GM12878 (cell line): ENCODE measurements at regions not wholly inside any gene's neighbourhood (a gene's known extent, or its start where the extent isn't known, plus 50 kb on each side); places are given as distances from the start of the nearest gene placed in this dataset.

ENCODE experiments used
- ATAC-seq: fragments of 200-7000 bp; cut with Tn5 transposase; 3 replicates; pipeline ENCODE4 v1.9.1; 2020; ENCODE audit warnings: mild to moderate bottlenecking, moderate library complexity
- BruUV-seq: library from RNA; stranded (reverse); fragments of 400-500 nt; replicated peaks from 2 replicates; lab custom pipeline; 2021; lab: Mats Ljungman, UMichigan
- CTCF ChIA-PET: fragments of 300-600 bp; sonication (Branson Sonifier 250); formaldehyde crosslinking; extraction: SDS; loops from one replicate; lab custom pipeline; 2021; ENCODE audit warnings: inconsistent platforms; lab: Yijun Ruan, JAX
- POLR2A ChIA-PET: fragments of 350-600 bp; formaldehyde crosslinking; extraction: SDS; loops from one replicate; lab custom pipeline; 2021; ENCODE audit warnings: inconsistent platforms; lab: Charles Lee
- RAD21 ChIA-PET: fragments of 300-600 bp; sonication (Branson Sonifier 250); formaldehyde crosslinking; loops from one replicate; lab custom pipeline; 2023; ENCODE audit warnings: antibody characterized with exemption; ENCODE audit not compliant: unreplicated experiment; lab: Charles Lee
- SMC1A ChIA-PET: fragments of 300-600 bp; sonication (Branson Sonifier 250); formaldehyde crosslinking; loops from one replicate; lab custom pipeline; 2023; ENCODE audit not compliant: unreplicated experiment, uncharacterized antibody; lab: Charles Lee
- DNase-seq: peaks from one replicate; pipeline ENCODE4 v3.0.0-alpha.2; 2011; ENCODE audit warnings: low read depth, low spot score
- FAIRE-seq: peaks from 3 replicates; lab custom pipeline; 2011; peaks lifted over from hg19 to GRCh38; lab: Jason Lieb, UNC
- H2AFZ ChIP-seq: 2 replicates; pipeline ENCODE4 v1.6.0; 2011; ENCODE audit warnings: low read depth, low read length, control low read depth; ENCODE audit not compliant: control insufficient read depth
- H3K27ac ChIP-seq: 2 replicates; pipeline ENCODE4 v1.5.1; 2011; ENCODE audit warnings: control low read depth; ENCODE audit not compliant: control insufficient read depth, insufficient read depth
- H3K27me3 ChIP-seq, 2 experiments: replicated peaks in 1 of 2; 2 replicates each; pipeline versions ENCODE4 v1.6.0 to v1.6.1; 2011; ENCODE audit warnings: low read length in 1 of 2; ENCODE audit not compliant: control insufficient read depth in 2 of 2, insufficient read depth in 2 of 2
- H3K36me3 ChIP-seq, 2 experiments: 2 replicates each; pipeline ENCODE4 v1.5.1; 2011; ENCODE audit warnings: low read length in 1 of 2; ENCODE audit not compliant: control insufficient read depth in 2 of 2, insufficient read depth in 2 of 2
- H3K4me1 ChIP-seq: 2 replicates; pipeline ENCODE4 v1.6.1; 2011; ENCODE audit warnings: mild to moderate bottlenecking, low read length, moderate library complexity, mixed read lengths; ENCODE audit not compliant: control insufficient read depth, insufficient read depth
- H3K4me2 ChIP-seq: 2 replicates; pipeline ENCODE4 v1.6.0; 2011; ENCODE audit warnings: control low read depth; ENCODE audit not compliant: control insufficient read depth, insufficient read depth
- H3K4me3 ChIP-seq: fragments of 200-600 bp; sonication (generic); 2 replicates; pipeline ENCODE4 v1.5.1; 2016
- H3K79me2 ChIP-seq: 2 replicates; pipeline ENCODE4 v1.6.0; 2011; ENCODE audit warnings: low read length; ENCODE audit not compliant: control insufficient read depth, insufficient read depth
- H3K9ac ChIP-seq: 2 replicates; pipeline ENCODE4 v1.8.0; 2011; ENCODE audit warnings: low read length, control low read depth, mixed read lengths; ENCODE audit not compliant: control insufficient read depth, insufficient read depth
- H3K9me3 ChIP-seq: replicated peaks from 3 replicates; pipeline ENCODE4 v1.5.1; 2011; ENCODE audit warnings: mild to moderate bottlenecking, low read length; ENCODE audit not compliant: control insufficient read depth, insufficient read depth
- H4K20me1 ChIP-seq: 2 replicates; pipeline ENCODE4 v1.6.0; 2011; ENCODE audit not compliant: control insufficient read depth, insufficient read depth
- BMI1 ChIP-seq: fragments of 450-650 bp; IDR thresholded peaks from 2 replicates; pipeline ENCODE4 v1.6.1; 2016; ENCODE audit warnings: mild to moderate bottlenecking, moderate library complexity, borderline replicate concordance
- BRCA1 ChIP-seq: IDR thresholded peaks from 2 replicates; pipeline ENCODE4 v1.6.1; 2011; ENCODE audit warnings: low read depth, low read length, improper control_type of control experiment
- CREB1 ChIP-seq: IDR thresholded peaks from 2 replicates; pipeline ENCODE4 v1.6.1; 2012; ENCODE audit warnings: low read depth, mild to moderate bottlenecking, inconsistent platforms
- ETV6 ChIP-seq, 2 experiments: fragments of 450-650 bp in 1 of 2; IDR thresholded peaks in 1 of 2; conservative IDR thresholded peaks in 1 of 2; 2 replicates each; pipeline ENCODE4 v1.6.1; 2014; ENCODE audit warnings: antibody characterized with exemption in 1 of 2, borderline replicate concordance in 1 of 2, low read depth in 1 of 2, mild to moderate bottlenecking in 1 of 2, moderate library complexity in 1 of 2
- KDM1A ChIP-seq: fragments of 200-600 bp; sonication (generic); IDR thresholded peaks from 2 replicates; pipeline ENCODE4 v1.6.1; 2016; ENCODE audit warnings: borderline replicate concordance
- MYB ChIP-seq: fragments of 150-350 bp; IDR thresholded peaks from 2 replicates; pipeline ENCODE4 v1.6.1; 2014; ENCODE audit warnings: mild to moderate bottlenecking, low read depth, low read length, borderline replicate concordance
- PML ChIP-seq: IDR thresholded peaks from 2 replicates; pipeline ENCODE4 v1.6.1; 2012; ENCODE audit warnings: low read length, inconsistent platforms
- POLR2AphosphoS5 ChIP-seq: IDR thresholded peaks from 2 replicates; pipeline ENCODE4 v1.6.1; 2011; ENCODE audit warnings: mild to moderate bottlenecking, low read length, inconsistent platforms
- RAD51 ChIP-seq: fragments of 450-650 bp; IDR thresholded peaks from 2 replicates; pipeline ENCODE4 v1.6.1; 2016; ENCODE audit warnings: moderate library complexity, mild to moderate bottlenecking, inconsistent platforms
- TARDBP ChIP-seq: IDR thresholded peaks from 2 replicates; pipeline ENCODE4 v1.6.1; 2016; ENCODE audit warnings: borderline replicate concordance
- USF2 ChIP-seq: IDR thresholded peaks from 2 replicates; pipeline ENCODE4 v1.6.1; 2011; ENCODE audit warnings: low read depth, low read length, improper control_type of control experiment, borderline replicate concordance
- ZBTB11 ChIP-seq: fragments of 450-650 bp; formaldehyde crosslinking; IDR thresholded peaks from 2 replicates; pipeline ENCODE4 v1.5.0; 2022; ENCODE audit warnings: mild to moderate bottlenecking, missing genetic modification characterization
- ZBTB4 ChIP-seq: fragments of 450-650 bp; formaldehyde crosslinking; IDR thresholded peaks from 2 replicates; pipeline ENCODE4 v1.4.0; 2022; ENCODE audit warnings: mild to moderate bottlenecking, moderate library complexity
- ZNF592 ChIP-seq: fragments of 450-650 bp; IDR thresholded peaks from 2 replicates; pipeline ENCODE4 v1.6.1; 2017; ENCODE audit warnings: mild to moderate bottlenecking, moderate library complexity
- WGBS: methylation state at CpG from one replicate; pipeline ENCODE4 v1.1.6; 2016; ENCODE audit warnings: low lambda C conversion rate; ENCODE audit not compliant: insufficient replicate concordance, insufficient coverage; ENCODE audit errors: missing lambda C conversion rate; 5-methylcytosine and 5-hydroxymethylcytosine counted together
- in situ Hi-C: fragments of 300-500 bp; cut with MboI; formaldehyde crosslinking; loops from 9 replicates; pipeline ENCODE4 v1.14.3; 2018; ENCODE audit warnings: mixed read lengths
- intact Hi-C: fragments of 100-400 bp; cut with micrococcal nuclease; formaldehyde crosslinking; loops from one replicate; pipeline ENCODE4 v1.14.2; 2022; ENCODE audit not compliant: unreplicated experiment

GRCh38 chr7:9391221-9391620, 957.8 kb downstream of the NXPH1 start:
- ChIA-PET SMC1A (interaction anchor here (0.6 kb wide), 1 partner anchor 389 kb away, joined by 3 read pairs; no protein-coding TSS in a partner anchor), CTCF (no interaction called here), POLR2A (no interaction called here), RAD21 (no interaction called here)
- no peak overlapping the region for H3K27ac ChIP-seq
- H2AFZ ChIP-seq = no peak overlapping the region
- no peaks in the 10 kb centered on the region for H3K79me2 ChIP-seq
- no peak overlapping the region for H3K9ac ChIP-seq
- no peaks in the 10 kb centered on the region for H3K36me3 ChIP-seq
- in situ Hi-C loops = no loop called here
- H3K4me2 ChIP-seq = no peak overlapping the region
- 28% methylated on average over 4 of the region's 4 CpGs for WGBS
- H4K20me1 ChIP-seq = no peaks in the 10 kb centered on the region
- H3K27me3 ChIP-seq = no peaks in the 10 kb centered on the region
- H3K4me1 ChIP-seq = no peaks in the 10 kb centered on the region
- BruUV-seq = no TSS peak
- no peak for FAIRE-seq
- no peak overlapping the region for H3K4me3 ChIP-seq
- no peak for DNase-seq
- H3K9me3 ChIP-seq = no peaks in the 10 kb centered on the region; the same call in 2 of the 3 replicates
- ATAC-seq = no peak
- intact Hi-C loops = no loop called here
- no peak for TF ChIP-seq MYB
- TF ChIP-seq ZNF592 = no peak
- TF ChIP-seq POLR2AphosphoS5 = no peak
- TF ChIP-seq USF2 = no peak
- TF ChIP-seq KDM1A = no peak
- no peak for TF ChIP-seq TARDBP
- TF ChIP-seq RAD51 = no peak
- no peak for TF ChIP-seq BRCA1
- TF ChIP-seq ETV6 (conservative IDR thresholded peaks at IDR 0.05 in 1 of 2, IDR thresholded peaks at IDR 0.05 in 1 of 2; ENCODE audit: borderline replicate concordance in 1 of 2, low read depth in 1 of 2) = no peak
- no peak for TF ChIP-seq CREB1
- TF ChIP-seq ZBTB11 (CRISPR knock-in tag) = no peak
- no peak for TF ChIP-seq PML
- no peak for TF ChIP-seq BMI1
- no peak for TF ChIP-seq ZBTB4
